AG04449 (cell line): ENCODE measurements at regions not wholly inside any gene's neighbourhood (a gene's known extent, or its start where the extent isn't known, plus 50 kb on each side); places are given as distances from the start of the nearest gene placed in this dataset.

Experiments
- CTCF ChIA-PET: fragments of 350-600 bp; formaldehyde crosslinking; extraction: SDS; loops from one replicate; lab custom pipeline; 2021; ENCODE audit warnings: antibody characterized with exemption; lab: Yijun Ruan, JAX
- POLR2A ChIA-PET: fragments of 400-600, 350-600 bp; formaldehyde crosslinking; extraction: SDS; loops from one replicate; lab custom pipeline; 2020; ENCODE audit warnings: antibody characterized with exemption, inconsistent platforms; lab: Yijun Ruan, JAX
- DNase-seq: peaks from one replicate; pipeline ENCODE4 v3.0.0-alpha.2; 2010; ENCODE audit warnings: low read depth, low spot score
- H3K4me3 ChIP-seq: 2 replicates; pipeline ENCODE4 v1.5.1; 2011; ENCODE audit warnings: low read depth, mild to moderate bottlenecking, control low read depth, low read length
- CTCF ChIP-seq: IDR thresholded peaks from one replicate; pipeline ENCODE4 v1.5.1; 2011; ENCODE audit warnings: mild to moderate bottlenecking, moderate library complexity, low read length, control low read depth, inconsistent platforms; ENCODE audit not compliant: insufficient read depth; ENCODE audit errors: missing control alignments

DNA sequence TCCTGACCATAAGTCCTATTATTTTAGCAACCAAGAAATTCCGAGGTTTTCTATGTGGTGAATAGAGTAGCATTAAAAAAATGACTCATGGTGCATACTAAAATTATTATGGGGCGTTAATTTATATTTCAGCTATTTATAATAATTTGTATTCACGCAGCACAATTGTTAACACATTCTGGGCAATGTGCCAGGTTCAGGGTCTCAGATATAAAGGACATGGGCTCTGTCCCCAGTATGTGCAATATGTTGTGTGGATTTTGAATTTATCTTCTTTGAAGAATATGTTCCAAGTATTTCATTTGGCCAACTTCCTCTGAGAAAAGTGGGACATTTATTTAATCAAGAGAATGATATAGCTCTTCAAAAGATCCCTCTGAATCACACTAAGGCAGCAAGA lies 1434.7 kb upstream of the PRR20A start:
- DNase-seq: no peak
- no peak overlapping the region for H3K4me3 ChIP-seq
- TF ChIP-seq CTCF: no peak
- POLR2A ChIA-PET: no interaction called here
- CTCF ChIA-PET: no interaction called here

DNA sequence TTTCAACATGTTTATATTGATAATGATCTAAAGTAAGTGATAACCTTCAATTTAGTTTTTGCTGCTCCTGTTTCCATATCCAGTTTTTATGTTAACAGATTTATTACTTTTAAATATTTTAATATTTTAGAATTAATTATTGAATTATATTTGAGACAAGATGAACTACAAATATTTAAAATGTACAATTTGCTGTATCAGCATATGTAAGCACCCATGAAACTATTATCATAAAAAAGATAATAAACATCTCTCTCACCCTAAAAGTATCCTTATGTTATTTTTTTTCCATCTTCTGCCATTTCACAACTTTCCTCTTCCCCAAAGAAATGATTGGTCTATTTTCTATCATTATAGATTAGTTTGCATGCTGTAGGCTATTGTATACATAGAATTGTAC lies 1426.6 kb upstream of the PRR20A start:
- ChIA-PET CTCF (no interaction called here), POLR2A (no interaction called here)
- TF ChIP-seq CTCF: no peak
- DNase-seq: no peak
- H3K4me3 ChIP-seq: no peak overlapping the region

DNA sequence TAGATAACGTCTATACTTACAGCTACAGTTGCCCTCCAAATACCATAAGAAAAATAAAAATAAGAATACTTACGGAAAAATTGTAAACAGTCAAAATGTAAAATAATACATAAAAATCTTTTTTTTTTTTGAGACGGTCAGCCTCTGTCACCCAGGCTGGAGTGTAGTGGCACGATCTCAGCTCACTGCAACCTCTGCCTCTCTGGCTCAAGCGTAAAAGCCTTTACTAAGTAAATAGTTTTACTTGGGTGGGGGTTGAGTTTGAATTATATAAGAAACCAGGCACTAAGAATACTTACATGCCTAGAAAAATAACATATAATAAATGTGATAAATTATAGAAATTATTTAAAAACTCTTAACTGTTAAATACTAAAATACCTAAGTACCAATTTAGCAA lies 1413.0 kb upstream of the PRR20A start:
- CTCF ChIA-PET: no interaction called here
- no peak for TF ChIP-seq CTCF
- no peak for DNase-seq
- H3K4me3 ChIP-seq: no peak overlapping the region
- POLR2A ChIA-PET: no interaction called here

DNA sequence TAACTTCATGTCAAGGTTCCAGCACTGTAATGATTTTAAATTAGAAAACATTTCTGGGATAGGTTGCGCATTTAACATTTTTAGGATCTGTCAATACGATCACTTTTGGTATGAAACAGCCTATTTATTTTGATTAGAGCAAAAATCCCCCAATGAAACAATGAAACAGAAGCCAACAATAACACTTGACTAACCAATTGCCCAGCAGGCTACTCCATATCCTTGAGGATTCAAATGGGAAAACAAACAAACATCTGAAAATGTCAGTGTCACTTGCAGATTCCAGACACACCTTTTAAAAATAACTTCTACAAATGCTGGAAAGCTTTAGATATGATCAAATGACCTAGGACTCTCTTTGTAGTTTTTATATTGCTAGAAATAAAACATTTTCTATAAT lies 1412.5 kb upstream of the PRR20A start:
- ChIA-PET POLR2A (no interaction called here), CTCF (no interaction called here)
- no peak overlapping the region for H3K4me3 ChIP-seq
- DNase-seq: no peak
- TF ChIP-seq CTCF: no peak

GRCh38 chr13:55745828-55746227 lies 1394.9 kb upstream of the PRR20A start:
- no peak for DNase-seq
- no peak overlapping the region for H3K4me3 ChIP-seq
- ChIA-PET POLR2A (no interaction called here), CTCF (no interaction called here)
- TF ChIP-seq CTCF: no peak

DNA sequence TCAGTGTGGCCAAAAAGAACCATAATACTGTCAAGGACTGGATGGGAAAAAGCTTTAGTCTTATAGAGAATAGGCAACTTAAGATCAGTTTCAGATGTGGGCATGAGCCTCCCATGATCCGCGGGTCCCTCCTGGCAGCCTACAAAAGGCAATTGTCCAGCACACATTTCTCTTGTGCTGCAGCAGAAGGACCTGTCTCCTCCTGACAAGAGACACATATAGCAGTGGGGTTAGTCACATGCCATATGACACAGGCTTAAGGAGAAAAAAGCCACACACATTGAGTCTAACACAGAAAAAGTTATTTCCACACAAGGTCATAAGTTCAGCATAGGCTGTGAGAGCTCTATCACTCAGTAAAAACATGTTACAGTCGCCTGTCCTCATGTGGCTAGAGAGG lies 1378.7 kb upstream of the PRR20A start:
- CTCF ChIA-PET: no interaction called here
- no peak for TF ChIP-seq CTCF
- no peak overlapping the region for H3K4me3 ChIP-seq
- DNase-seq: no peak
- POLR2A ChIA-PET: no interaction called here
